H1 (cell line): ENCODE measurements at regions not wholly inside any gene's neighbourhood (a gene's known extent, or its start where the extent isn't known, plus 50 kb on each side); places are given as distances from the start of the nearest gene placed in this dataset.

Experiments used
- CTCF ChIA-PET: fragments of 300-600 bp; sonication (Branson Sonifier 250); formaldehyde crosslinking; loops from one replicate; lab custom pipeline; 2021; ENCODE audit not compliant: partially characterized antibody; lab: Charles Lee
- POLR2A ChIA-PET: fragments of 300-600 bp; sonication (Branson Sonifier 250); formaldehyde crosslinking; loops from one replicate; lab custom pipeline; 2021; ENCODE audit warnings: inconsistent platforms; ENCODE audit not compliant: partially characterized antibody; lab: Charles Lee
- DNase-seq, 2 experiments: peaks; one replicate each; pipeline versions ENCODE4 v3.0.0 to v3.0.0-alpha.2; 2010 to 2022; ENCODE audit warnings: low spot score in 2 of 2, low read depth in 1 of 2, mixed read lengths in 1 of 2
- FAIRE-seq: peaks from 2 replicates; lab custom pipeline; 2011; peaks lifted over from hg19 to GRCh38; lab: Jason Lieb, UNC
- H2AFZ ChIP-seq: 2 replicates; pipeline ENCODE4 v1.8.1; 2012; ENCODE audit warnings: low read length, inconsistent platforms
- H2AK5ac ChIP-seq: 2 replicates; pipeline ENCODE4 v1.6.1; 2013; ENCODE audit warnings: low read depth, low read length
- H2BK120ac ChIP-seq: replicated peaks from 2 replicates; pipeline ENCODE3; 2013; ENCODE audit warnings: low read depth, low read length, inconsistent platforms
- H2BK12ac ChIP-seq: 2 replicates; pipeline ENCODE4 v1.6.1; 2013; ENCODE audit warnings: low read depth, low read length
- H2BK15ac ChIP-seq: 2 replicates; pipeline ENCODE4 v1.6.1; 2013; ENCODE audit warnings: low read length
- H2BK20ac ChIP-seq: 2 replicates; pipeline ENCODE4 v1.6.1; 2013; ENCODE audit warnings: low read length
- H2BK5ac ChIP-seq: 2 replicates; pipeline ENCODE4 v1.6.1; 2013; ENCODE audit warnings: low read depth, low read length
- H3K14ac ChIP-seq: 2 replicates; pipeline ENCODE4 v1.6.1; 2013; ENCODE audit warnings: inconsistent platforms; ENCODE audit not compliant: insufficient read length
- H3K18ac ChIP-seq: 2 replicates; pipeline ENCODE4 v1.6.1; 2013; ENCODE audit warnings: low read length; ENCODE audit errors: extremely low read depth
- H3K23ac ChIP-seq: 2 replicates; pipeline ENCODE4 v1.6.1; 2013; ENCODE audit warnings: inconsistent platforms; ENCODE audit not compliant: insufficient read length
- H3K23me2 ChIP-seq: 2 replicates; pipeline ENCODE4 v1.6.1; 2013; ENCODE audit warnings: low read depth, low read length
- H3K27ac ChIP-seq: 2 replicates; pipeline ENCODE4 v1.6.1; 2011; ENCODE audit warnings: low read depth, low read length, inconsistent platforms
- H3K27me3 ChIP-seq, 4 experiments: replicated peaks in 1 of 4; 1 replicate in 1 of 4; 2 replicates in 3 of 4; pipeline versions ENCODE4 v1.6.1 to v1.8.1; 2011 to 2013; ENCODE audit warnings: low read length in 3 of 4, mild to moderate bottlenecking in 3 of 4, inconsistent platforms in 2 of 4, mixed read lengths in 2 of 4, moderate library complexity in 1 of 4; ENCODE audit not compliant: control insufficient read depth in 3 of 4, insufficient read depth in 3 of 4; ENCODE audit errors: extremely low read depth in 1 of 4
- H3K36me3 ChIP-seq, 4 experiments: 2 replicates each; pipeline versions ENCODE4 v1.6.1 to v1.8.1; 2011 to 2013; ENCODE audit warnings: mild to moderate bottlenecking in 4 of 4, low read length in 3 of 4, moderate library complexity in 2 of 4, control low read depth in 1 of 4, inconsistent platforms in 1 of 4; ENCODE audit not compliant: insufficient read depth in 4 of 4, control insufficient read depth in 2 of 4
- H3K4ac ChIP-seq: replicated peaks from 2 replicates; pipeline ENCODE3; 2013; ENCODE audit warnings: low read length, low read depth, mixed read lengths, inconsistent platforms; ENCODE audit not compliant: insufficient read length
- H3K4me1 ChIP-seq, 4 experiments: replicated peaks in 1 of 4; 1 replicate in 1 of 4; 2 replicates in 3 of 4; pipeline versions ENCODE4 v1.6.1 to v1.8.1; 2011 to 2013; ENCODE audit warnings: low read length in 3 of 4, inconsistent platforms in 2 of 4, mixed read lengths in 1 of 4; ENCODE audit not compliant: insufficient read depth in 4 of 4, control insufficient read depth in 3 of 4
- H3K4me2 ChIP-seq, 2 experiments: 2 replicates each; pipeline versions ENCODE4 v1.6.1 to v1.8.1; 2011 to 2013; ENCODE audit warnings: low read depth in 2 of 2, low read length in 2 of 2, control low read depth in 1 of 2, inconsistent platforms in 1 of 2, mild to moderate bottlenecking in 1 of 2; ENCODE audit not compliant: insufficient read depth in 1 of 2
- H3K4me3 ChIP-seq, 4 experiments: fragments of 200-600, 300-600 bp in 1 of 4; sonication (generic), shearing (Covaris generic), sonication (Bioruptor Twin) in 1 of 4; 2 replicates each; pipeline versions ENCODE4 v1.5.1 to v1.8.1; 2011 to 2016; ENCODE audit warnings: low read length in 4 of 4, low read depth in 3 of 4, control low read depth in 2 of 4, inconsistent platforms in 2 of 4, mild to moderate bottlenecking in 2 of 4, mixed read lengths in 1 of 4, moderate library complexity in 1 of 4; ENCODE audit not compliant: insufficient read depth in 2 of 4; ENCODE audit errors: extremely low read depth in 1 of 4
- H3K56ac ChIP-seq: replicated peaks from 2 replicates; pipeline ENCODE3; 2013; ENCODE audit warnings: low read depth, mild to moderate bottlenecking, mixed read lengths, low read length, inconsistent platforms; ENCODE audit not compliant: insufficient read length
- H3K79me1 ChIP-seq: 2 replicates; pipeline ENCODE4 v1.6.1; 2013; ENCODE audit warnings: low read depth, low read length, control low read depth
- H3K79me2 ChIP-seq, 2 experiments: 2 replicates each; pipeline versions ENCODE4 v1.6.1 to v1.8.1; 2012 to 2013; ENCODE audit warnings: low read length in 2 of 2, mild to moderate bottlenecking in 2 of 2, inconsistent platforms in 1 of 2; ENCODE audit not compliant: insufficient read depth in 2 of 2, control insufficient read depth in 1 of 2
- H3K9ac ChIP-seq, 4 experiments: replicated peaks in 1 of 4; 1 replicate in 1 of 4; 2 replicates in 3 of 4; pipeline versions ENCODE4 v1.6.1 to v1.8.1; 2011 to 2013; ENCODE audit warnings: low read depth in 3 of 4, low read length in 3 of 4, control low read depth in 2 of 4, mild to moderate bottlenecking in 2 of 4, moderate library complexity in 2 of 4, inconsistent platforms in 1 of 4; ENCODE audit errors: extremely low read depth in 1 of 4
- H3K9me3 ChIP-seq, 2 experiments: 2 replicates each; pipeline versions ENCODE4 v1.6.1 to v1.8.1; 2012 to 2013; ENCODE audit warnings: mild to moderate bottlenecking in 2 of 2, moderate library complexity in 2 of 2, control low read depth in 1 of 2, inconsistent platforms in 1 of 2, low read depth in 1 of 2, low read length in 1 of 2, mixed read lengths in 1 of 2; ENCODE audit not compliant: insufficient read depth in 2 of 2
- H4K20me1 ChIP-seq, 2 experiments: replicated peaks in 1 of 2; 2 replicates each; pipeline versions ENCODE3 to v1.8.1; 2011 to 2013; ENCODE audit warnings: inconsistent platforms in 2 of 2, low read length in 2 of 2, mild to moderate bottlenecking in 1 of 2; ENCODE audit not compliant: insufficient read depth in 2 of 2, control insufficient read depth in 1 of 2
- H4K5ac ChIP-seq: 2 replicates; pipeline ENCODE4 v1.6.1; 2013; ENCODE audit warnings: low read length, low read depth, mixed read lengths, inconsistent platforms; ENCODE audit not compliant: insufficient read length
- H4K8ac ChIP-seq: 2 replicates; pipeline ENCODE4 v1.8.0; 2013; ENCODE audit warnings: mild to moderate bottlenecking, moderate library complexity, low read length, inconsistent platforms; ENCODE audit not compliant: insufficient read depth; ENCODE audit errors: extremely low read depth
- H4K91ac ChIP-seq: replicated peaks from 2 replicates; pipeline ENCODE3; 2013; ENCODE audit warnings: low read length, mixed read lengths, inconsistent platforms; ENCODE audit not compliant: insufficient read length
- CHD1 ChIP-seq: IDR thresholded peaks from 2 replicates; pipeline ENCODE4 v1.6.1; 2012; ENCODE audit warnings: low read depth, low read length, improper control_type of control experiment
- JUN ChIP-seq: IDR thresholded peaks from 2 replicates; pipeline ENCODE4 v1.6.1; 2011; ENCODE audit warnings: low read depth, mild to moderate bottlenecking, improper control_type of control experiment, low read length
- MAFK ChIP-seq: IDR thresholded peaks from 2 replicates; pipeline ENCODE4 v1.6.1; 2012; ENCODE audit warnings: low read depth, mild to moderate bottlenecking, improper control_type of control experiment, low read length
- SRF ChIP-seq: IDR thresholded peaks from 2 replicates; pipeline ENCODE4 v1.6.1; 2011; ENCODE audit warnings: mild to moderate bottlenecking, low read depth, low read length, moderate library complexity
- TBP ChIP-seq: IDR thresholded peaks from 2 replicates; pipeline ENCODE4 v1.6.1; 2011; ENCODE audit warnings: low read depth, low read length, improper control_type of control experiment
- WGBS, 2 experiments: shearing (Covaris generic) in 1 of 2; methylation state at CpG; one replicate each; pipeline versions ENCODE4 v1.1.6 to v1.1.7; 2013 to 2015; ENCODE audit warnings: low lambda C conversion rate in 2 of 2, mixed read lengths in 2 of 2, inconsistent platforms in 1 of 2, low coverage in 1 of 2, missing lambda C conversion rate in 1 of 2; ENCODE audit not compliant: insufficient replicate concordance in 2 of 2, insufficient coverage in 1 of 2, insufficient read length in 1 of 2; ENCODE audit errors: extremely low coverage in 1 of 2, missing lambda C conversion rate in 1 of 2; 5-methylcytosine and 5-hydroxymethylcytosine counted together

- WGBS, 2 experiments = 98% methylated on average over 9 of the region's 9 CpGs; no CpG with 5 or more reads in 1 of the 2 experiments
These were observed 110.7 kb downstream of the KIF26A start for GRCh38 chr14:104249089-104249488.

More at GRCh38 chr14:104249089-104249488, 110.7 kb downstream of the KIF26A start:
- Histone ChIP-seq H2BK15ac (no peak overlapping the region), H2BK12ac (no peak overlapping the region), H4K8ac (no peak overlapping the region), H3K79me2 (no peaks in the 10 kb centered on the region), H4K20me1 (no peaks in the 10 kb centered on the region), H4K5ac (no peak overlapping the region), H3K9me3 (peaks cover 12 to 16% of the 10 kb centered on the region in 2 experiments; a peak in 3 of 4 replicates), H3K79me1 (no peaks in the 10 kb centered on the region), H3K23ac (no peak overlapping the region), H3K4ac (no peak overlapping the region), H2AK5ac (no peak overlapping the region), H3K27me3 (no peaks in the 10 kb centered on the region), H3K9ac (no peak overlapping the region), H3K27ac (no peak overlapping the region), H2BK20ac (no peak overlapping the region), H3K14ac (no peak overlapping the region), H3K4me2 (no peak overlapping the region), H3K4me1 (no peaks in the 10 kb centered on the region; a peak in 1 of 7 replicates), H2AFZ (no peak overlapping the region), H3K56ac (no peak overlapping the region), H3K18ac (no peak overlapping the region), H3K36me3 (no peaks in the 10 kb centered on the region), H4K91ac (no peak overlapping the region), H2BK120ac (no peak overlapping the region), H3K23me2 (no peaks in the 10 kb centered on the region), H2BK5ac (no peak overlapping the region), H3K4me3 (no peak overlapping the region)
- no peak for FAIRE-seq
- TF ChIP-seq MAFK (no peak), SRF (no peak), CHD1 (no peak), JUN (no peak), TBP (no peak)
- ChIA-PET POLR2A (no interaction called here), CTCF (no interaction called here)
- DNase-seq = no peak
